Cardiac muscle cell (in vitro differentiated cells and primary cell): ENCODE measurements at regions not wholly inside any gene's neighbourhood (a gene's known extent, or its start where the extent isn't known, plus 50 kb on each side); places are given as distances from the start of the nearest gene placed in this dataset.
"Not testable (repeated sequence)": the region's sequence is repeated elsewhere in the genome, so short reads cannot be mapped to it uniquely, and the experiment has no call there.

Experiments used
- DNase-seq, 2 donors: peaks; one replicate each; pipeline versions ENCODE4 v3.0.0 to v3.0.0-alpha.2; 2010 to 2017; ENCODE audit warnings: low read depth in 1 of 2, low spot score in 1 of 2
- H3K27ac ChIP-seq: fragments of 200-600 bp; sonication (generic); 2 replicates; pipeline ENCODE4 v1.5.1; 2016
- H3K27me3 ChIP-seq: fragments of 200-600 bp; sonication (generic); 2 replicates; pipeline ENCODE4 v1.6.0; 2016; ENCODE audit warnings: control low read depth
- H3K36me3 ChIP-seq: fragments of 200-600 bp; sonication (generic); 2 replicates; pipeline ENCODE4 v1.5.1; 2016; ENCODE audit warnings: control low read depth
- H3K4me1 ChIP-seq: fragments of 200-600 bp; sonication (generic); 2 replicates; pipeline ENCODE4 v1.8.1; 2017; ENCODE audit warnings: low read depth, mild to moderate bottlenecking, mixed run types
- H3K4me3 ChIP-seq: fragments of 200-600 bp; sonication (generic); 2 replicates; pipeline ENCODE4 v1.5.1; 2016; ENCODE audit warnings: mild to moderate bottlenecking
- H3K9me3 ChIP-seq: fragments of 200-600 bp; sonication (generic); 2 replicates; pipeline ENCODE4 v1.5.1; 2017; ENCODE audit warnings: low read depth, mild to moderate bottlenecking, control low read depth
- CTCF ChIP-seq: IDR thresholded peaks from 2 replicates; pipeline ENCODE4 v1.5.1; 2012; ENCODE audit warnings: low read depth, mild to moderate bottlenecking, low read length

DNA sequence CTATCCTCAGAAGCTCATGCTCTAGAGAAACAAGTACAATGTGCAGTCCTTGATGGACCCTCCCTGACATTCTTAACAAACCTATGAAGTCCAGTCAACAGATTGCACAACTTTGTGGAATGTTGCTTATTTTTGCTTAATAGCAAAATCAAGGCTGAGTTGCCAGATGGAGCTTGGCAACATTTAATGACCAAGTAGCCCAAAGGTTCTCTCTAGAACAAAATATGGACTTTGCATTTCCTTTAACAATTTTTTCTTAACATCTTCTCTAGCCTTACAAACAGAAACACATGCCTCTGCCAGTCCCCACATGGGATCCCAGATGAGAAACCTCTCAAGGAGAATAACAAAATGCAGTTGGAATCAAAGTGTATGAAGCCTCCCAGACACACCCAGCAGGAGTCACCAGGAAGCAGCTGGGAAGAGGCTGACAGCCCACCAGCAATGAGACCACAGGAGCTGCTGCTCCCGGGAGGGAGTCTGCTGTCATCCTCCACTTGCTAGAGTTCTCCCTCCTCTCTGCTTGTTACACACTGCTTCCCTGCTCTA lies 422.5 kb upstream of the CDIN1 start:
- Histone ChIP-seq H3K27ac (no peak overlapping the region), H3K27me3 (no peaks in the 10 kb centered on the region), H3K4me3 (no peak overlapping the region), H3K9me3 (no peaks in the 10 kb centered on the region), H3K4me1 (no peaks in the 10 kb centered on the region), H3K36me3 (no peaks in the 10 kb centered on the region)
- no peak for TF ChIP-seq CTCF
- DNase-seq, result peak in 1 of 2 donors; percentile 84

GRCh38 chr15:36160351-36160750 lies 419.1 kb upstream of the CDIN1 start:
- no peaks in the 10 kb centered on the region for H3K4me1 ChIP-seq
- no peaks in the 10 kb centered on the region for H3K9me3 ChIP-seq
- no peak for TF ChIP-seq CTCF
- DNase-seq, result no peak
- no peak overlapping the region for H3K4me3 ChIP-seq
- no peak overlapping the region for H3K27ac ChIP-seq
- no peaks in the 10 kb centered on the region for H3K36me3 ChIP-seq
- no peaks in the 10 kb centered on the region for H3K27me3 ChIP-seq

GRCh38 chr15:36161108-36161507 lies 418.3 kb upstream of the CDIN1 start:
- Histone ChIP-seq H3K27ac (no peak overlapping the region), H3K36me3 (no peaks in the 10 kb centered on the region), H3K27me3 (no peaks in the 10 kb centered on the region), H3K4me1 (no peaks in the 10 kb centered on the region), H3K9me3 (no peaks in the 10 kb centered on the region), H3K4me3 (no peak overlapping the region)
- DNase-seq, result no peak
- TF ChIP-seq CTCF, result no peak

GRCh38 chr15:36161771-36162212 lies 417.6 kb upstream of the CDIN1 start:
- Histone ChIP-seq H3K27me3 (no peaks in the 10 kb centered on the region), H3K27ac (no peak overlapping the region), H3K36me3 (no peaks in the 10 kb centered on the region), H3K4me3 (no peak overlapping the region), H3K9me3 (no peaks in the 10 kb centered on the region), H3K4me1 (no peaks in the 10 kb centered on the region)
- no peak for TF ChIP-seq CTCF
- DNase-seq, result peak in 1 of 2 donors; percentile 85

GRCh38 chr15:36163983-36164382 lies 415.4 kb upstream of the CDIN1 start:
- not testable (repeated sequence) for DNase-seq, H3K4me1 ChIP-seq, H3K27me3 ChIP-seq, H3K4me3 ChIP-seq, H3K27ac ChIP-seq, H3K9me3 ChIP-seq, H3K36me3 ChIP-seq

DNA sequence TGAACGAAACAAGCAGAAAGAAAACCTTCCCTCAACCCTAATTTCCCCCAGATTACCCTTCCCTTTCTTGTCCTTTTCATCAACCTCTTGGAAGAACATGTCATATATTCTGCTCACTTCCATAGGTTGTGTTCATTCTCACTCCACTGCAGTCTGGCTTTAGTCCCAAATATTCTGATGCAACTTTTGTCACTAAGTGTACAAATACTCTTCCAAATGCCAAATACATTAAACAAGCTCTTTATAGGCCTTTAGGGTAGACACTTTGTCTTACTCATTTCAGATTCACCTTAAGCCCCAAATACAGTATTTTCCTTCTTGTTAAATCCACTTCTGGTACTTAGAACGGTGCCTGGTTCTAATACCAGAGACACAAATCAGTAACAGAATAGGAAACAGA lies 406.5 kb upstream of the CDIN1 start:
- Histone ChIP-seq H3K27ac (no peak overlapping the region), H3K27me3 (no peaks in the 10 kb centered on the region), H3K36me3 (no peaks in the 10 kb centered on the region), H3K9me3 (no peaks in the 10 kb centered on the region), H3K4me3 (no peak overlapping the region), H3K4me1 (no peaks in the 10 kb centered on the region)
- TF ChIP-seq CTCF, result no peak
- DNase-seq, result peak in 1 of 2 donors; percentile 35
